Epithelial cell of proximal tubule (primary cell): ENCODE measurements at regions not wholly inside any gene's neighbourhood (a gene's known extent, or its start where the extent isn't known, plus 50 kb on each side); places are given as distances from the start of the nearest gene placed in this dataset.

Experiments used
- DNase-seq: peaks from one replicate; pipeline ENCODE4 v3.0.0-alpha.2; 2011; ENCODE audit warnings: low read depth
- H3K4me3 ChIP-seq: 2 replicates; pipeline ENCODE4 v1.5.1; 2011; ENCODE audit warnings: low read depth, mild to moderate bottlenecking, low read length
- TF ChIP-seq, protein P1 (sequence below): conservative IDR thresholded peaks from 2 replicates; pipeline ENCODE4 v1.5.1; 2012; ENCODE audit warnings: low read depth, mild to moderate bottlenecking, low read length

DNA sequence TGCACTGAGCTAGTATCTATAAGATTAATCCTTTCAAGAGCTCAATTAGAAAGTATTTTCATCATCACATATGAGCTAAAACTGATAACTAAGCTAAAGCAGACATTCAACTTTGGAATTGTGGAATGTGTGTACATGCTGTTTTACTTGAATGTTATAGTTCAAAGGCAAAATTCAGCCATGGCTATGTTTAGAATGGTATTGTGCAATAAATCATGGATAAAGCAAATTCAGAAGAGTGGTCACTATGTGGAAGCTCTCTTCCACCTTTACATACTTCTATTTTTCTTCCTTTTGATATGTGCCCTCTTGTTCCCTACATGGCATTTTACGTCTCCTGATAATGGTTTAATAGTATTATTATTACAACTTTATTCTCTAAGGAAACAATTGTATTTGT is 1366.3 kb upstream of the LRRTM1 start:
- no peak overlapping the region for H3K4me3 ChIP-seq
- no peak for DNase-seq
- TF ChIP-seq, protein P1, sequence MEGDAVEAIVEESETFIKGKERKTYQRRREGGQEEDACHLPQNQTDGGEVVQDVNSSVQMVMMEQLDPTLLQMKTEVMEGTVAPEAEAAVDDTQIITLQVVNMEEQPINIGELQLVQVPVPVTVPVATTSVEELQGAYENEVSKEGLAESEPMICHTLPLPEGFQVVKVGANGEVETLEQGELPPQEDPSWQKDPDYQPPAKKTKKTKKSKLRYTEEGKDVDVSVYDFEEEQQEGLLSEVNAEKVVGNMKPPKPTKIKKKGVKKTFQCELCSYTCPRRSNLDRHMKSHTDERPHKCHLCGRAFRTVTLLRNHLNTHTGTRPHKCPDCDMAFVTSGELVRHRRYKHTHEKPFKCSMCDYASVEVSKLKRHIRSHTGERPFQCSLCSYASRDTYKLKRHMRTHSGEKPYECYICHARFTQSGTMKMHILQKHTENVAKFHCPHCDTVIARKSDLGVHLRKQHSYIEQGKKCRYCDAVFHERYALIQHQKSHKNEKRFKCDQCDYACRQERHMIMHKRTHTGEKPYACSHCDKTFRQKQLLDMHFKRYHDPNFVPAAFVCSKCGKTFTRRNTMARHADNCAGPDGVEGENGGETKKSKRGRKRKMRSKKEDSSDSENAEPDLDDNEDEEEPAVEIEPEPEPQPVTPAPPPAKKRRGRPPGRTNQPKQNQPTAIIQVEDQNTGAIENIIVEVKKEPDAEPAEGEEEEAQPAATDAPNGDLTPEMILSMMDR = no peak

DNA sequence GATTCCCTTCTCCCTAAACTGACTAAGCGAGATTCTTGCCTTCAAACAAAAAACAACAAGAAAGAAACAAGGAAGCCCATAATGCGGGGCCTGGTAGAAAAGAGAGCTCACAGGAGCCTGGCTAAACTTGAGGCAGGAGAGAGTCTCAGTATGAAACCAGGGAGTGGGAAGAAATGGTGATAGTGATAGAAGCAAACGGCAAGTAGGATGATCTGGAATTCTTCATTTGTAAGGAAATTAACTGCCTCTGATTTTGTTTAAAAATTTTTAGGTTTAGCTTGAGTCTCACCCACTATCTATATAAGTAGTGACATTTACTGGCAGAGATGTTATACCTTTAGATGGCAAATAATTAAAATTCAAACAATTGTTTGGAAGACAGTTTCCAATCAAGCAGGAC is 1356.5 kb upstream of the LRRTM1 start:
- TF ChIP-seq, protein P1 = no peak
- no peak for DNase-seq
- H3K4me3 ChIP-seq = no peak overlapping the region

DNA sequence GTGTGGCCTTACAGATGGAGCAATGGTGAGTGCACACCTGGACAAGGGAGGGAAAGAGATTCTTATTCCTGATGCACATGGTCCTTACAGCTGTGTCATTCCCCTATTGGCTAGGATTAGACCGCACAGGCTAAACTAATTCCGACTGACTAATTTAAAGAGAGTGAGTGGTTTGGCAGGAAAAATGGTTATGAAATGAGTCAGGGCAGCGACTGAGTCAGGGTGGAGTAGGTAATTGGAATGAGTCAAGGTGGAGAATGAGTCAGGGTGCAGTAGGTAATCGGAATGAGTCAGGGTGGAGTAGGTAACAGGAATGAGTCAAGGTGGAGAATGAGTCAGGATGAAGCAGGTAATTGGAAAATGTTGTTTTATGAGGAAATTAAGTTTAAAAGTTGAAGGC is 1353.7 kb upstream of the LRRTM1 start:
- TF ChIP-seq, protein P1 = no peak

DNA sequence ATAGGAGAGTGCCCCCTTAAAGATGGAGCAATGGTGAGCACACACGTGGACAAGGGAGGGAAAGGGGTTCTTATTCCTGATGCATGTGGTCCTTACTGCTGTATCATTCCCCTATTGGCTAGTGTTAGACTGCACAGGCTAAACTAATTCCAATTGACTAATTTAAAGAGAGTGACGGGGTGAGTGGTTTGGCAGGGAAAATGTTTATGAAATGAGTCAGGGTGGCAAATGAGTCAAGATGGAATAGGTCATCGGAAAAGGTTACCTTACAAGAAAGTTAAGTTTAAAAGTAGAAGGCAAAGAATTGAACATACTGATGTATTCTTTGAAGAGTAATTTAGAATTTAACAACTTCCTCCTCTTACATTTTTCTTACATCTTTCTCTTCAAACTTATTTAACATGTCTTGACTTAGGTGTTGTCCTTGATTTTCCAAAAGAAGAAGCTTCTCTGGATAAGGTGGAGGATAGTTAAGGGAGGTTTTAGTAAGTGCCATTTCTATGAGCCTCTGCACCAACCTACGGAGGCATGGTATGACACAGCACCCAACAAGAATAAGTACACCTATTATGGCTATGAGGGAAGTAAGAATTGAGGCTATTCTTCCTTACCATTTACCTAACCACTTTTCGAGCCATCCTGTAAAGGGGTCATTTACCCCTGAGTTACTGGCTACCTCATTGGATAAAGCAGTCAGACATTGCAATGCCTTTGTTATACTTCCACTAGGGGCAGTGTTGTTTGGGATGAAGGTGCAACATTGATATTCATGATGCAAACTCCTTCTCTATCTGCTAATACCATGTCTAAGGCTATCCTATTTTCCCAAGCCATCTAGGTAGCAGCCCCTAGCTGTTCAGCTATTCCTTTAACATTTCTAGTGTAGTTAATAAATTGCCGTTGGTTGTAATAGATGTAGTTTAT is 1345.8 kb upstream of the LRRTM1 start:
- DNase-seq = peak; percentile 15
- TF ChIP-seq, protein P1 = peak; percentile 39
- no peak overlapping the region for H3K4me3 ChIP-seq

More for the DNA sequence above, 1353.7 kb upstream of the LRRTM1 start:
- DNase-seq = peak; percentile 43
- no peak overlapping the region for H3K4me3 ChIP-seq

DNA sequence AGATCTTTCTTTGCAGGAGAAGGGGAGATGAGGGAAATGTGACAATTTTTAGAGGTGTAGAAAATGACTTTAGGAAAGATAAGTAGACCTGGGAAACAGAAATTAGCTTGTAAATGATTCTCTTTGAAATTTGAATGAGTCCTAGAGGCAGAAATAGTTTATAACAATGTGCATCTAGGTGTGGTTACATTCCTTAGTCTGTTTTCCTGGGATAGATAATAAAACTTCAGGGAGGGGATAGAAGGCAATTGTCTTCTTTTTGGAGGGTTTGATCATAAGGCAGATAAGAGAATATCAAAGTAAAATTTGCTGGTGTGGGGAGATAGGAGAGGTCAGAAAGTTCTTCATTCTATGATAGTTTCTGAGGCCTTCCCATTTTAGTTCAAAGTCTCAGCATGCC is 1344.3 kb upstream of the LRRTM1 start:
- DNase-seq = no peak
- H3K4me3 ChIP-seq = no peak overlapping the region
- TF ChIP-seq, protein P1 = no peak

DNA sequence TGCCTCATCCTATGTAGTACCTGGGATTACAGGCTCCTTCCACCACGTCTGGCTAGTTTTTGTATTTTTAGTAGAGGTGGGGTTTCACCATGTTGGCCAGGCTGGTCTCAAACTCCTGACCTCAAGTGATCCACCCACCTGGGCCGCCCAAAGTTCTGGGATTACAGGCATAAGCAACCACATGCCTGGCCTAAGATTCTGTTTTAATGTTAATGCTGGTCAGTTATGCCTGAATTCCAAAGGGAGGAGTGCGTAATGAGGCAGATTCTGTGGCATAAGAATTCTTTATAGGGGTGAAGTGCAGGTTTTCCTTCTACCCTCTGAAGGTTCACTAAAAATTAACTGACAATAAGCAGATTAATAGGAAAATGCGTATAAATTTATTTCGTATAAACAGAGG is 1343.8 kb upstream of the LRRTM1 start:
- no peak overlapping the region for H3K4me3 ChIP-seq
- TF ChIP-seq, protein P1 = no peak
- DNase-seq = no peak

DNA sequence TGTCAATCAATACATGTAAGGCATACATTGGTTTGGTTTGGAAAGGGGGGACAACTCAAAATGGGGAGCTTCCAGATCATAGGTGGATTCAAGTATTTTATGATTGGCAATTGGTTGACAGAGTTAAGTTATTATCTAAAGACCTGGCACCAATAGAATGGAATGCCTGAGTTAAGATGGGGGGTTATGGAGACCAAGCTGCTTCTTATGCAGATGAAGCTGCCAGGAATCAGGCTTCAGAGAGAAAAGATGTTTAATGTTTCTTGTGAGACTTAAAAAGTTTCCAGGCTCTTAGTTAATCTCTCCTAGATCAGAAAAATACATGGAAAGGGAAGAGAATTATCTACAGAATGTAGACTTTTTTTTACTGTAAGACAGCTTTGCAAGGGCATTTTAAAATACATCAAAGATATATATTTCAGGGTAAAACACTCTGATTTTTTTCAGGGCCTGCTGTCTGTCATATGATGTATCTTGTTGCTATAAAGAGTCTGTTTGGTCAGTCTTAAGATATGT is 1343.2 kb upstream of the LRRTM1 start:
- H3K4me3 ChIP-seq = no peak overlapping the region
- no peak for DNase-seq
- TF ChIP-seq, protein P1 = no peak
